NB4 (cell line): ENCODE measurements at regions not wholly inside any gene's neighbourhood (a gene's known extent, or its start where the extent isn't known, plus 50 kb on each side); places are given as distances from the start of the nearest gene placed in this dataset.

ENCODE experiments used
- CTCF ChIP-seq: IDR thresholded peaks from one replicate; pipeline ENCODE4 v1.5.1; 2012; ENCODE audit warnings: low read depth, low read length
- MYC ChIP-seq: IDR thresholded peaks from 2 replicates; pipeline ENCODE4 v1.6.1; 2011; ENCODE audit warnings: low read depth, low read length
- POLR2A ChIP-seq: IDR thresholded peaks from 2 replicates; pipeline ENCODE4 v1.6.1; 2011; ENCODE audit warnings: mild to moderate bottlenecking; ENCODE audit not compliant: insufficient read length; ENCODE audit errors: extremely low read depth

GRCh38 chr6:144594585-144594984 is 309.4 kb downstream of the UTRN start:
- TF ChIP-seq MYC (no peak), CTCF (no peak), POLR2A (no peak)
